Amniotic epithelial cell (primary cell): ENCODE measurements at regions not wholly inside any gene's neighbourhood (a gene's known extent, or its start where the extent isn't known, plus 50 kb on each side); places are given as distances from the start of the nearest gene placed in this dataset.
A peak's percentile ranks its signal among the peaks of the same experiment; 100 is the strongest.

Experiments
- DNase-seq: peaks from one replicate; pipeline ENCODE4 v3.0.0-alpha.2; 2010; ENCODE audit warnings: low read depth

DNA sequence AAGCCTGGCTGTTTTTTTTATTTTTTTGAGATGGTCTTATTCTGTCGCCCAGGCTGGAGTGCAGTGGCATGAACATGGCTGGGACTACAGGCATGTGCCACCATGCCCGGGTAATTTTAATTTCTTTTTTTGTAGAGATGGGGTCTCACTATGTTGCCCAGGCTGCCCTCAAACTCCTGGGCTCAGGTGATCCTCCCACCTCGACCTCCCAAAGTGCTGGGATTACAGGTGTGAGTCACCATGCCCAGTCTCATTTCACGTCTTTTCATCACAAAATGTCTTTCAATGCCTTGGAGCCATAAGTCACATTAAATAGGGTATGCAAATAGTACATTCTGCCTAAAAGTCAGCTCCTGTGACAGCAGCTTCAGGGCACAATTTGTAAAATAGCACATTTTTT is 52.8 kb downstream of the SOX2 start:
- no peak for DNase-seq

DNA sequence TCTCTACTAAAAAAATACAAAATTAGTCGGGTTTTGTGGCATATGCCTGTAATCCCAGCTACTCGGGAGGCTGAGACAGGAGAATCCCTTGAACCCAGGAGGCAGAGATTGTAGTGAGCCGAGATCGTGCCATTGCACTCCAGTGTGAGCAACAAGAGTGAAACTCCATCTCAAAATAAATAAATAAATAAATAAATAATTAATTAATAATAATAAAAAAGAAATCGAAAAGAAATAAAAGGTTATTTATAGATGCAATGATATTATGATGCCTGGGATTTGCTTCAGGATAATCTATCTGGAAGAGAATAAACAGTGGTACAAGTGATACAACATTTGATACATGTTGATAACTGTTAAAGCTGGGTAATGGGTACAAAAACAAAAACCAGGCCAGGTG is 58.6 kb downstream of the SOX2 start:
- no peak for DNase-seq

GRCh38 chr3:181771120-181771519 is 59.4 kb downstream of the SOX2 start:
- DNase-seq, result no peak

DNA sequence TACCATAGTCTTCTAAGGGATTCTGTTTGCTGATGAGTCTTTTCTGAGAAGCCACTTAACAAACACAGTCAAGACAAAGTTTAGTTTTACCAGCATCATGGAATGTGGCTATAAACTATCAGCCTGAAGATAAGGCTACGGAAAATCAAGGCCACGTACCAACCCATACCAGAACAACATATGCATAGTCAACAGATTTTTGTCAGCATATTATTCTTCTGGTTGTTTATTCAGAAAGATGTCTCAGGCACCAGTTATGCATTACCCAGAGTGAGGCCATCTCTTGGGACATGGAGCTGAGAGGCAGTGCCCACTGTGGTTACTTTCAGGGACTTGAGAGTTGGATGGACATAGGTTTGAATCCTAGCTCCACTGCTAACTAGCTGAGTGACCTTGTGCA is 60.4 kb downstream of the SOX2 start:
- DNase-seq, result no peak

DNA sequence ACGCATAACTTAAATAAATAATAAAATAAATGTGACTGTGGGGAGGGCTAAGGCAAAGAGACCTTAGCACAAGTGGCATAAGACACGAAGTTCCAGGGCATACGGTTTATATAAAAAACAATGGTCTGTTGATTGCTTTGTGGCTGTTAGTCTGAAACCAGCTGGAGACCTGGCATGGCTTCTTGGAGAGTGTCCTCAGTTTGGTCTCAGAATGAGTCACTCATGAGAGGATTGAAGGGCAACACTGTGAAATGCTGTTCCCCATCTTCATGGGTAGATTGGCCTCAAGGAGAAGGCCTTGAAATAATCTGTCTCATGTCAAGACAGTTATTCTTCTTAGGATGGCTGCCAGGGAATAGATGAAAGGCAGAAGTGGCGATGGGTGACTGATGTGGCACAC is 62.2 kb downstream of the SOX2 start:
- DNase-seq, result no peak

DNA sequence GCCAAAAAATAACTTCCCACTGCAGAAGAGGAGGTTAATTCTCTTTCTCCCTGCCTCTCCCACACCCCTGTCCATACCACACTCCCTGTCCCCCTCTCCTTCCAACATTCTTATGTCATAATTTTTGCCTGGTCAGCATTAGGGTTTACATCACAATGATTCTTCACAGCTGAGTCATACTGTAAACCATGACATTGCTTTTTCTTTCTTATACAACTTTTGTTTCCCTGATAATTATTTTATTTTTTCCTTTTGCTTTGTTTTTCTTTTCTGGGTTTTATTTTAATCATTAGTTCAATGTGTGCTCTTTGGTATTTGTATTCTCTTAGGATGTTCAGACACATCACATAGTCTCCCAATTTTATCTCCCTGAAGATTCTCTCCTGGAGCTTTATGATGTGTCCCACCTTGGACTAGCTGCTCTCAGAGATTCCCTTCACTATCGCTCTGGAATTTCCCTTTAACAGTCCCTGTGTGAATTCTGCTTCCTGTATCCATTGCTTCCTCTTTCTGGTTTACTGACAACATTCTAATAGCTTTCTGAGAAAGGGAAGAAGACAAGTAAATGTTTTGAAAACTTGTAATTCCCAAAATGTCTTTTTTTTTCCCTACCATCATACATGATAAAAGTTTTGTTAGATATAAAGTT is 70.7 kb downstream of the SOX2 start:
- peak; percentile 36 for DNase-seq

DNA sequence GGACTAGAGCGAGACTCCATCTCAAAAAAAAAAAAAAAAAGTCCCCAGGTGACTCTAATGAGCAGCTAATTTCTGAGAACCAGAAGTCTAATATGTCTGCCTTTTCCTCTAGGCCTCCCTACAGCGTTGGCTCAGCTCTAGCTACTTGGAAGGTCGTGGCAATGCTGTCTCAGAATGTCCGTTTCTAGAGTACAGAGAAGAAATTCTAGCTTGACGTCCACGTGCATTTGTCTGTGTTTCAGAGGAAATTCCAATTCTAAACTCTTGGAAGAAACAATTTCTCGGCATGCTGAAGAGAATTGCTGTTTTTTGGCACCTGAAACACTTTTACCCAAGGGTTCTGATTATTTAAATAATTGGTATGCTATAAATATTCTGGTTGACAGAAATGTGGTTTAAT is 78.8 kb downstream of the SOX2 start:
- no peak for DNase-seq

DNA sequence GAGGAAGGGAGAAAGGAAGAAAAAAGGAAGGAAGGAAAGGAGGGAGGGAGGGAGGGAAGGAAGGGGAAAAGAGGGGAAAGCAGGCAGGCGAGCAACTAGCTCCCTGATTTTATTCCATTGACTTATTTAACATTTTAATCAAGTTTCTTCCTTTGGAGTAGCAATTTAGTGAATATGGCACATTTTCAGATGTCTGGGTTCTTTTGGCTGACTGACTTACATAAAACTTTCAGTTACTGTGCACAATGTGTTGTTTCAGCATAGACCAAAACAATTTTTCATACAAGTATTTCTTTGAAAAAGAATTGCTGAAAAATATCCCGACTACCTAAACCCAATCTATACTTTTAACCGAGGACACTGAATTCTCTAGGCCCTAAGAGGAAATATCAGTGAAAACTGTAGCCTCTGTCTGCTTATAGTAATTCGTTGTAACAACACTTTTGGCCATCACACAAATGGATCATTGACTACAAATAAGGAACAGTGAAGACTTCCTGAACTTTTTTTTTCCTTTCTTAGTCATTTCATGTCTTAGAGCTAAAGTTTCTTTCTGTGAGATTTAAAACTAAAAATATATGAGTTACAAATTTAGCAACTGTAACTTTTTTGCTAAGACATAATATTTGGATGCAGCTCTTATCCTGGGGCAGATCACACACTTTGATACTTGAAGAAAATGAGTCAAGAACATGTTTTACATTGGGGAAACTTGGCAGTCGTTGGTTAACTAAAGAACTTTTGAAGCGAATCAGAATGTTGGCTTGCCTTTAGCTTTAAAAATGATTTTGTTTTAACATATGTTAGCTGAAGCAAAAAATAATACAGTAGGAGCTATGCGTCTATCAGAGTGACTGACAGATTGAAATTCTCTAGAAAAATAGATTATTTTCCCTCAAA is 79.6 kb downstream of the SOX2 start:
- no peak for DNase-seq

- no peak for DNase-seq
Measured at GRCh38 chr3:181793006-181793405, 81.3 kb downstream of the SOX2 start.

DNA sequence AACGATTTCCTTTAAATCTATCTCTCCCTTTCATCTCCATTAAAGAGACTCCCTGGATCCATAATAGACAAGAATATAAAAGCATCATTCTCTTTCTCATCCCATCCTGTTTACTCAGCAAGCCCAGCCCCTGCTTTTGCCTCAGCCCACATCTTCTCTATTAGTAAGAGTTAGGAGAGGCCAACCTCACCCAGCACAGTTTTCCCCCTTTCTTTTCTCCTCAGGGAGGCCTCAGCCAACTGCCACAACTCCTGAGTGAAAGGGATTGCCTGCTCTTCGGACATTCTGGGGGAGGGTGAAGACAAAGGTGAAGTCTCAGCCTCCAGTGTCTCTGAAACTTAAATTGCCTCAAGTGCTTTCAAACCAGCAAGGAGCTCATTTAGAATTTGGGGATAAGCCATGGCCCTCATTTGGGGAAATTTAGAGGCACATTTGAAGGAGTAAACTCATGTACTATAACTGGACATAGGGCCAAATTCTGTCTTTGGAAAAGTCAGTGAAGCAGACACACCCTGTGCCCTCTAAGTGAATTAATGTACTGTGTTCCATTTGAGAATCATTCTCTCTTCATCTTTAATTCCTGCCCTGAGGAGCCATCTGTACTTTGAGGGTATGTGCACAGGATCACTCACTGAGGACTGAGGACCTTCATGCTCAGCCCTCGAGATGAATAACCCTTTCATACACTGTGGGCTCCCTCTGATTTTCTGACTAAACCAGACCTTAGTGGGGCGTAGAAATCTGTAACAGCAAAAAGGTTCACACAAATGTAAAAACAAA is 82.5 kb downstream of the SOX2 start:
- no peak for DNase-seq

DNA sequence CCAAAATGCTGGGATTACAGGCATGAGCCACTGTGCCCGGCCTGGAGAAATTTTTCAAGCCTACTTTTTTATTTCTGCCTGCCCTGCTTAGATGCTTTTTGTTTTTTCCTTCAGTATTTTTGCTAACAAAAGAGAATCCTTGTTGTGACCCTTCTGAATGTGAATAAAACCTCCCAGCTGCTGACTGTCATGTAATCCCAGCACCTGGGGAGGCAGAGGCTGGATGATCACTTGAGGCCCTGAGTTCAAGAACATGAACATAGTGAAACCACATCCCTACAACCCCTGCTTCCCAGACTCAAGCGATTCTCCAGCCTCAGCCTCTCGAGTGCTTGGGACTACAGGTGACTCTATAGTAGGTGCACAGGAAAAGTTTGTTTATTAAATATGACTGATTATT is 84.9 kb downstream of the SOX2 start:
- no peak for DNase-seq

- no peak for DNase-seq
Measured at GRCh38 chr3:181797431-181797830, 85.7 kb downstream of the SOX2 start.

- no peak for DNase-seq
Measured at GRCh38 chr3:181805703-181806102, 94.0 kb downstream of the SOX2 start.

- no peak for DNase-seq
Measured at GRCh38 chr3:181808053-181808452, 96.3 kb downstream of the SOX2 start.

- no peak for DNase-seq
Measured at GRCh38 chr3:181823716-181824115, 112.0 kb downstream of the SOX2 start.

GRCh38 chr3:181824961-181825360 is 113.2 kb downstream of the SOX2 start:
- DNase-seq, result no peak

DNA sequence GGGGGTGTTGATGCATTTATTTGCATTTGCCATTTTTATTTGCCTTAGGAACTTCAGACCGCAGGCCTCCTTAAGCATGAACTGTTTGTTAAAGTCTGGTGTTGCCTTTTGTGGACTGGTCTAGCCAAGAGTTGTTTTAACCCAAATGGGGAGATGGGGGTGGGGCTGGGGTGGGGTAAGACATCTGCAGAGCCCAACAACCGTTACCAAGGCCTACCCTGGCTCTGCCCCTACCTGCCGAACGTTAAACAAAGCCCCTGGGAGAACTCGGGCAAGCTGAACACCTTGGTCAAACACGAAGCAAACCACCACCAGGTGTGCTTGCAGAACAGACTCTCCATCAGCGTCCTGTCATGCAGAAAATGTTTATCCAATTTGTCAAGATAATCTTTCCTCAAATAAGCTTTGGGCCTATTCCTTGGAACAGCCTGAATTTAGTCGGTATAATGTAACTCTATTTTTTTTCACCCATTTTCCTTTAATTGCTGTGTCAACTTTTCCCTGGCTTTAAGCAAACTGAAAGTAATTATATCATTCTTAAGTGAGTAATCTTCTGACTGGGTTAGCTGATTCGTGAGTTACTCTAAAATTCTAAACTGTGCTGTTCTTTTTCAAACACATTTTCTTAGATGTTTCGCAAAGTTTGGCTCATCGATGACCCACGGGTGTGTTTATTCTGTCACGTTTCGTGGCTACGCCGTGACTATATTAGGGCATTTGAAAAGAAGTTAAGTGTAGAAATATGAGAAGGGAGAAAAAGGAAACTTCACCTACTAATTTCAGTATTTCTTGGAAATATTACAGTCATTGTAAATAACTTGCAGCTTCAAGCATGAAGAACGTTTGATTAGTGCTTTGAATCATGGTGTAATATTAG is 127.6 kb downstream of the SOX2 start:
- DNase-seq, result no peak

GRCh38 chr3:181839916-181840297 is 128.2 kb downstream of the SOX2 start:
- DNase-seq, result no peak

- no peak for DNase-seq
Measured at GRCh38 chr3:181844211-181844610, 132.5 kb downstream of the SOX2 start.

DNA sequence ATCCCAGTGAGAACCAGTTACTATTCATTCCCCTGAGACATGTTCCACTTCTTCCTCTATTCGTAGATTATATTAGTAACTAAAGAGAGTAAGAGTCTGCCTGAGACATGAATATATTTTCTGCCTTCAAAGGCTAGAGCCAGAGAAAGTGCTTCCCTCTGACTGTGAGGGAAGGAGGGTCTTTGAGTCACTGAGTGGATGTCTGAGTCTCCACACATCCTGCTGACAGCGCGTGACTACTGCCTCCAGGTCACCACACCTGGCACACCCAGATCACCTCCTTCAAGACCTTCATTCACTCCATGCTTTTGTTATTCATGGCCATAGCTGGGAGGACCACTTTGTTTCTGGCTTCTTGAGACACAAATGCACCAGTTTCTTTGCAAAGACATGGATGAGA is 135.6 kb downstream of the SOX2 start:
- no peak for DNase-seq

GRCh38 chr3:181851063-181851462 is 139.3 kb downstream of the SOX2 start:
- peak; percentile 0 for DNase-seq

DNA sequence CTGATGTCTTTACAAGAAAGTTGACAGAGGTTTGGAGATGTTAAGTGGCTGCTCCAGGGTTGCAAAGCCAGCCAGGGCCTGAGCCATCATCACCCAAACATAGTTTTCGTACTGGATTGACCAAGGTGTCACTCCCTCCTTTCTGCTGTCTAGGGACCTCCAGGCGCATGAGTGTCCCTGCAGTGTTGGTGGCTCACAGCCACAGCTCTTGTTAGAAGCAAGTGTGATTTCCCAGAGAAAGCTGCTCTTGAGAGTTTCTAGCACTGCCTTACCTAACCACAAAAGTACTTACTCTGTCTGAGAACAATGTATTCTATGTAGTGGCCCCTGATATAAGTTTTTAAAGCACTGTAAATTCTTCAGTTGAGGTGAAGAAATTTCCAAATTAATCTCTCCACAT is 144.1 kb downstream of the SOX2 start:
- no peak for DNase-seq
